Duodenal mucosa (tissue), 2 donors: ENCODE measurements at regions not wholly inside any gene's neighbourhood (a gene's known extent, or its start where the extent isn't known, plus 50 kb on each side); places are given as distances from the start of the nearest gene placed in this dataset.

Experiments
- H3K27ac ChIP-seq: one replicate; pipeline ENCODE4 v1.7.0; 2013; ENCODE audit warnings: low read depth, low read length
- H3K27me3 ChIP-seq, 2 donors: one replicate each; pipeline ENCODE4 v1.7.0; 2013; ENCODE audit warnings: low read length in 2 of 2, control low read depth in 1 of 2; ENCODE audit not compliant: insufficient read depth in 2 of 2, control insufficient read depth in 1 of 2
- H3K36me3 ChIP-seq, 2 donors: one replicate each; pipeline ENCODE4 v1.7.0; 2013; ENCODE audit warnings: low read length in 2 of 2, control low read depth in 1 of 2; ENCODE audit not compliant: insufficient read depth in 2 of 2, control insufficient read depth in 1 of 2
- H3K4me1 ChIP-seq, 2 donors: one replicate each; pipeline ENCODE4 v1.7.0; 2013; ENCODE audit warnings: low read length in 2 of 2, control low read depth in 1 of 2; ENCODE audit not compliant: insufficient read depth in 2 of 2, control insufficient read depth in 1 of 2
- H3K4me3 ChIP-seq, 2 donors: one replicate each; pipeline ENCODE4 v1.7.0; 2013; ENCODE audit warnings: low read length in 2 of 2, low read depth in 1 of 2
- H3K9ac ChIP-seq, 2 donors: one replicate each; pipeline ENCODE4 v1.7.0; 2013; ENCODE audit warnings: low read length in 2 of 2, low read depth in 1 of 2
- H3K9me3 ChIP-seq, 2 donors: one replicate each; pipeline ENCODE4 v1.7.0; 2013; ENCODE audit warnings: low read length in 2 of 2, control low read depth in 1 of 2; ENCODE audit not compliant: control insufficient read depth in 1 of 2

DNA sequence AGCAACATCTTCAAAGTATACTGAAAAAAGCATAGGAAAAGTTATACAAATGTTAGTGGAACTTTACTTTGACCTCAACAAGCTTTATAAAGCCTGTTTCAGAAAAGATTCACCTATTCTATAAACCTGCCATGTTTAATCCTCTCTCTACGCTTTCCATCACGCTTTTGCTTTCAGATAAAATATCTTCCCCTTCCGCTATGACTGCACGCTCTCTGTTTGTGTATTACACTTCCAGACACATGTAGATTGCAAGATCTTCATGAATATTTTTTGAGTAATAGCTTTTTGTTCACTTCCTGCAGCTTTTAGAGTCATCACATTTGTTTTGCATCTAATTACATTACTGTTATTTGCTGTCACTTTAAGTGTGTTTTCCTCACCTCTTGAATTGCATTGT, 271.4 kb downstream of the RASSF9 start:
- Histone ChIP-seq H3K27ac (no peak overlapping the region), H3K9me3 (no peaks in the 10 kb centered on the region), H3K4me3 (no peak overlapping the region), H3K4me1 (peaks cover 0 to 6% of the 10 kb centered on the region in 2 donors), H3K36me3 (no peaks in the 10 kb centered on the region), H3K9ac (no peak overlapping the region), H3K27me3 (no peaks in the 10 kb centered on the region)

GRCh38 chr12:85568395-85569103, 267.7 kb downstream of the RASSF9 start:
- no peaks in the 10 kb centered on the region for H3K27me3 ChIP-seq
- H3K27ac ChIP-seq, result no peak overlapping the region
- peaks cover 0 to 4% of the 10 kb centered on the region in 2 donors for H3K4me1 ChIP-seq
- H3K36me3 ChIP-seq, result no peaks in the 10 kb centered on the region
- H3K9ac ChIP-seq, result no peak overlapping the region
- no peaks in the 10 kb centered on the region for H3K9me3 ChIP-seq
- H3K4me3 ChIP-seq, result no peak overlapping the region

- Histone ChIP-seq H3K4me3 (no peak overlapping the region), H3K9ac (no peak overlapping the region), H3K4me1 (peaks cover 0 to 4% of the 10 kb centered on the region in 2 donors), H3K36me3 (no peaks in the 10 kb centered on the region), H3K27ac (no peak overlapping the region), H3K27me3 (no peaks in the 10 kb centered on the region), H3K9me3 (no peaks in the 10 kb centered on the region)
Observed at GRCh38 chr12:85569261-85569660, 266.9 kb downstream of the RASSF9 start.

- H3K36me3 ChIP-seq, result no peaks in the 10 kb centered on the region
- H3K27ac ChIP-seq, result no peak overlapping the region
- H3K9ac ChIP-seq, result no peak overlapping the region
- no peaks in the 10 kb centered on the region for H3K27me3 ChIP-seq
- no peaks in the 10 kb centered on the region for H3K9me3 ChIP-seq
- peaks cover 0 to 4% of the 10 kb centered on the region in 2 donors for H3K4me1 ChIP-seq
- H3K4me3 ChIP-seq, result no peak overlapping the region
Observed at GRCh38 chr12:85572956-85573355, 263.3 kb downstream of the RASSF9 start.

GRCh38 chr12:85573635-85574214, 262.5 kb downstream of the RASSF9 start:
- Histone ChIP-seq H3K4me3 (no peak overlapping the region), H3K27ac (no peak overlapping the region), H3K4me1 (peaks cover 0 to 2% of the 10 kb centered on the region in 2 donors), H3K9ac (no peak overlapping the region), H3K36me3 (no peaks in the 10 kb centered on the region), H3K9me3 (no peaks in the 10 kb centered on the region), H3K27me3 (no peaks in the 10 kb centered on the region)

- Histone ChIP-seq H3K27ac (no peak overlapping the region), H3K36me3 (no peaks in the 10 kb centered on the region), H3K4me1 (no peaks in the 10 kb centered on the region), H3K4me3 (no peak overlapping the region), H3K9me3 (no peaks in the 10 kb centered on the region), H3K27me3 (no peaks in the 10 kb centered on the region), H3K9ac (no peak overlapping the region)
Observed at GRCh38 chr12:85574291-85574690, 261.9 kb downstream of the RASSF9 start.

- Histone ChIP-seq H3K9ac (no peak overlapping the region), H3K9me3 (no peaks in the 10 kb centered on the region)
Observed at GRCh38 chr12:85575120-85576096, 260.8 kb downstream of the RASSF9 start.

DNA sequence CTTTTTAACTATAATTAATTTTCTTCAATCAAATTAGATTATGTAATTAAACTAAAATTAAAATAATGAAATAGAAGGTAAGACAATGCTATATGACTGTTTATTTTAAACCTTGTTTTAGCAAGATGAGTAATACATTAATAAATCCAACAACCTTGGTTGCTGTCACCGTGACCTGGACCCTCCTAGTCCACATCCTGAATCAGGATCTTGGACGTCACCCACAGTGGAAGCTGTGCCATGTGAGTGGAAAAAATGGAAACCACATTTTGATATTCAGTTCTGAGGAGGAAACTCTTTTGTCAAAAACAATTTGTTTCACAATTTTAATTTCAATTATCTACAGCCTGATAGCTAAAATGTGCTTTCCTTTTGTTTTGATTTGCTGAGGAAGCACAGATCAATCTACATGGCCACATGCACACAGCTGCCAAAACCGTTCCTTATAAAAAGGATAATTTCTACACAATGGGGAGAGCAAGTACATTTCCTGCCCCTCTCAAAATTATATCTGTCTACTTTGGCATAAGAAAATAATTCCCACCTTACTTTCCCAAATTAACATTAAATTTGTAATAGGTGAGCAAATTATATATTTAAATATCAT, 255.5 kb downstream of the RASSF9 start:
- no peak overlapping the region for H3K27ac ChIP-seq
- no peaks in the 10 kb centered on the region for H3K27me3 ChIP-seq
- no peaks in the 10 kb centered on the region for H3K36me3 ChIP-seq
- no peak overlapping the region for H3K9ac ChIP-seq
- H3K4me1 ChIP-seq, result no peaks in the 10 kb centered on the region
- no peaks in the 10 kb centered on the region for H3K9me3 ChIP-seq
- no peak overlapping the region for H3K4me3 ChIP-seq

More at GRCh38 chr12:85575120-85576096, 260.8 kb downstream of the RASSF9 start:
- Histone ChIP-seq H3K27me3 (no peaks in the 10 kb centered on the region), H3K27ac (no peak overlapping the region), H3K4me3 (no peak overlapping the region), H3K36me3 (no peaks in the 10 kb centered on the region), H3K4me1 (no peaks in the 10 kb centered on the region)

DNA sequence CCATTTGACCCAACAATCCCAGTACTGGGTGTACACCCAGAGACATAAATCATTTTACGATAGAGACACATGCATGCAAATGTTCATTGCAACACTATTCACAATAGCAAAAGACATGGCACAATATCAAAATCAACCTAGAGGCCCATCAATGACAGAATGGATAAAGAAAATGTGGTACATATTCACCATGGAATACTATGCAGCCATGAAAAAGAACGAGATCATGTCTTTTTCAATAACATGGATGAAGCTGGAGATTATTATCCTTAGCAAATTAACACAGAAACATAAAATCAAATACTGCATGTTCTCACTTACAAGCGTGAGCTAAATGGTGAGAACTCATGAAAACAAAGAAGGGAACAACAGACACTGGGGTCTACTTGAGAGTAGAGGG, 249.1 kb downstream of the RASSF9 start:
- no peaks in the 10 kb centered on the region for H3K9me3 ChIP-seq
- H3K27ac ChIP-seq, result no peak overlapping the region
- no peaks in the 10 kb centered on the region for H3K36me3 ChIP-seq
- no peak overlapping the region for H3K4me3 ChIP-seq
- H3K27me3 ChIP-seq, result no peaks in the 10 kb centered on the region
- no peak overlapping the region for H3K9ac ChIP-seq
- H3K4me1 ChIP-seq, result no peaks in the 10 kb centered on the region
